HEK293 (cell line): ENCODE measurements at regions not wholly inside any gene's neighbourhood (a gene's known extent, or its start where the extent isn't known, plus 50 kb on each side); places are given as distances from the start of the nearest gene placed in this dataset.

Experiments
- CTCF ChIA-PET: fragments of 350-600 bp; formaldehyde crosslinking; extraction: SDS; loops from one replicate; lab custom pipeline; 2021; ENCODE audit warnings: antibody characterized with exemption; lab: Yijun Ruan, JAX
- POLR2A ChIA-PET: fragments of 300-600 bp; formaldehyde crosslinking; extraction: SDS; loops from one replicate; lab custom pipeline; 2020; ENCODE audit warnings: antibody characterized with exemption, inconsistent platforms; lab: Yijun Ruan, JAX
- H3K27ac ChIP-seq: fragments of 200-500 bp; sonication (Bioruptor generic); 2 replicates; pipeline ENCODE4 v1.5.1; 2014; ENCODE audit warnings: low read depth, low read length, control low read depth, inconsistent platforms; ENCODE audit errors: extremely low read depth
- H3K36me3 ChIP-seq, 2 experiments: fragments of 200-500 bp in 1 of 2; sonication (Bioruptor generic) in 1 of 2; 1 replicate in 1 of 2; 2 replicates in 1 of 2; pipeline ENCODE4 v1.5.1; 2014 to 2017; ENCODE audit warnings: inconsistent platforms in 2 of 2, low read length in 2 of 2; ENCODE audit not compliant: control insufficient read depth in 2 of 2, insufficient read depth in 1 of 2
- H3K4me1 ChIP-seq: fragments of 200-500 bp; sonication (Bioruptor generic); 2 replicates; pipeline ENCODE4 v1.5.1; 2014; ENCODE audit warnings: mild to moderate bottlenecking, low read length, inconsistent platforms; ENCODE audit not compliant: control insufficient read depth, insufficient read depth
- H3K4me3 ChIP-seq: 2 replicates; pipeline ENCODE4 v1.5.1; 2011; ENCODE audit warnings: low read depth, mild to moderate bottlenecking, control low read depth, low read length, moderate library complexity
- H3K9me3 ChIP-seq: fragments of 200-500 bp; sonication (Bioruptor generic); 2 replicates; pipeline ENCODE4 v1.5.1; 2014; ENCODE audit warnings: low read depth, low read length, inconsistent platforms; ENCODE audit not compliant: control insufficient read depth, insufficient read depth
- ATF2 ChIP-seq: fragments of 450-650 bp; formaldehyde crosslinking; IDR thresholded peaks from 2 replicates; pipeline ENCODE4 v1.5.1; 2016; ENCODE audit warnings: missing biosample characterization, missing genetic modification characterization, low read depth
- HOXD13 ChIP-seq: sonication (generic); formaldehyde crosslinking; IDR thresholded peaks from 2 replicates; pipeline ENCODE4 v1.8.0; 2022; ENCODE audit warnings: missing genetic modification reagents, borderline replicate concordance
- OSR2 ChIP-seq: fragments of 450-650 bp; formaldehyde crosslinking; IDR thresholded peaks from 2 replicates; pipeline ENCODE4 v1.5.1; 2016; ENCODE audit warnings: missing biosample characterization, missing genetic modification characterization
- SALL2 ChIP-seq: fragments of 450-650 bp; formaldehyde crosslinking; IDR thresholded peaks from 2 replicates; pipeline ENCODE4 v1.5.0; 2017; ENCODE audit warnings: missing biosample characterization, mild to moderate bottlenecking, missing genetic modification characterization, borderline replicate concordance
- ZBTB10 ChIP-seq: fragments of 450-650 bp; formaldehyde crosslinking; IDR thresholded peaks from 2 replicates; pipeline ENCODE4 v1.5.1; 2016; ENCODE audit warnings: missing biosample characterization, missing genetic modification characterization
- ZBTB8A ChIP-seq: fragments of 450-650 bp; formaldehyde crosslinking; IDR thresholded peaks from 2 replicates; pipeline ENCODE4 v1.5.1; 2016; ENCODE audit warnings: missing biosample characterization, missing genetic modification characterization
- ZFP3 ChIP-seq: fragments of 450-650 bp; formaldehyde crosslinking; IDR thresholded peaks from 2 replicates; pipeline ENCODE4 v1.5.1; 2016; ENCODE audit warnings: low read depth, missing biosample characterization, missing genetic modification characterization
- ZFP41 ChIP-seq: fragments of 450-650 bp; formaldehyde crosslinking; IDR thresholded peaks from 2 replicates; pipeline ENCODE4 v1.5.1; 2016; ENCODE audit warnings: missing biosample characterization, missing genetic modification characterization, borderline replicate concordance
- ZIC2 ChIP-seq: fragments of 450-650 bp; formaldehyde crosslinking; IDR thresholded peaks from 2 replicates; pipeline ENCODE4 v1.5.1; 2016; ENCODE audit warnings: missing biosample characterization, missing genetic modification characterization
- ZNF214 ChIP-seq: fragments of 450-650 bp; formaldehyde crosslinking; IDR thresholded peaks from 2 replicates; pipeline ENCODE4 v1.5.1; 2017; ENCODE audit warnings: missing biosample characterization, mild to moderate bottlenecking, missing genetic modification characterization, borderline replicate concordance
- ZNF302 ChIP-seq: fragments of 450-650 bp; formaldehyde crosslinking; IDR thresholded peaks from 2 replicates; pipeline ENCODE4 v1.5.1; 2016; ENCODE audit warnings: missing biosample characterization, missing genetic modification characterization, low read depth
- ZNF350 ChIP-seq: fragments of 450-650 bp; formaldehyde crosslinking; IDR thresholded peaks from 2 replicates; pipeline ENCODE4 v1.5.0; 2017; ENCODE audit warnings: missing biosample characterization, mild to moderate bottlenecking, missing genetic modification characterization
- ZNF394 ChIP-seq: fragments of 450-650 bp; formaldehyde crosslinking; IDR thresholded peaks from 2 replicates; pipeline ENCODE4 v1.5.1; 2016; ENCODE audit warnings: missing biosample characterization, missing genetic modification characterization, mild to moderate bottlenecking, moderate library complexity, borderline replicate concordance
- ZNF529 ChIP-seq: fragments of 450-650 bp; formaldehyde crosslinking; IDR thresholded peaks from 2 replicates; pipeline ENCODE4 v1.5.1; 2017; ENCODE audit warnings: missing genetic modification characterization, missing biosample characterization; ENCODE audit not compliant: insufficient replicate concordance
- ZNF530 ChIP-seq: fragments of 450-650 bp; formaldehyde crosslinking; IDR thresholded peaks from 2 replicates; pipeline ENCODE4 v1.5.1; 2016; ENCODE audit warnings: low read depth, missing biosample characterization, missing genetic modification characterization
- ZNF677 ChIP-seq: fragments of 450-650 bp; IDR thresholded peaks from 2 replicates; pipeline ENCODE4 v1.5.0; 2018; ENCODE audit warnings: missing biosample characterization, mild to moderate bottlenecking, missing genetic modification characterization, moderate library complexity
- ZNF785 ChIP-seq: fragments of 450-650 bp; formaldehyde crosslinking; IDR thresholded peaks from 2 replicates; pipeline ENCODE4 v1.5.1; 2016; ENCODE audit warnings: missing biosample characterization, missing genetic modification characterization
- ZNF791 ChIP-seq: fragments of 450-650 bp; formaldehyde crosslinking; IDR thresholded peaks from 2 replicates; pipeline ENCODE4 v1.5.1; 2016; ENCODE audit warnings: missing biosample characterization, missing genetic modification characterization
- ZNF792 ChIP-seq: fragments of 450-650 bp; formaldehyde crosslinking; IDR thresholded peaks from 2 replicates; pipeline ENCODE4 v1.5.1; 2016; ENCODE audit warnings: missing biosample characterization, missing genetic modification characterization
- ZSCAN18 ChIP-seq: fragments of 450-650 bp; formaldehyde crosslinking; IDR thresholded peaks from 2 replicates; pipeline ENCODE4 v1.5.1; 2016; ENCODE audit warnings: missing biosample characterization, missing genetic modification characterization
- TF ChIP-seq, protein P1 (sequence below): fragments of 450-650 bp; formaldehyde crosslinking; IDR thresholded peaks from 2 replicates; pipeline ENCODE4 v1.5.1; 2016; ENCODE audit warnings: missing biosample characterization, missing genetic modification characterization, borderline replicate concordance

DNA sequence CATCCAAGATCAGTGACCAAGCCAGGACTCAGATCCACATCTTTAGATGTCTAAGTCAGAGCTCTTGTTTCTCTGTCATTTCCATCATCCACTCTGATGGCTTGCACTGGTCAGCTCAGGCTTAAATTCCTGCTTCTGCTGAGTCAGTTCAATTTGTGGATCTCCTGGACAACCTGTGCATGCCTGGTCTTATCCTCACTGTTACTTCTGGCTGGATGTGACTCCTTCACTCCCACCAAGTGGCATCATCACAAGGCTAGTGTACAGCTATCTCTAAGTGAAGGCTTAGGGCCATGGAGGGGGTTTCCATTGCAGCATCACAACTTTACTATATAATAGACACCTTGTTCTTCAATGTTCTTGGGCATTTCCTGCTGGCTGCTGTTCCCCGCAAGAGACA, 102.9 kb downstream of the EMP1 start:
- TF ChIP-seq ZNF529 (tag by site-specific recombination) (no peak), ZNF350 (tag by site-specific recombination) (no peak), OSR2 (tag by site-specific recombination) (no peak), SALL2 (tag by site-specific recombination) (no peak), ZBTB10 (tag by site-specific recombination) (no peak), ZNF791 (tag by site-specific recombination) (no peak), ZFP3 (tag by site-specific recombination) (no peak), ZNF677 (tag by site-specific recombination) (no peak), ZNF302 (tag by site-specific recombination) (no peak), ZFP41 (tag by site-specific recombination) (no peak), ZNF214 (no peak), ZSCAN18 (no peak), ZNF530 (tag by site-specific recombination) (no peak)
- TF ChIP-seq, protein P1, sequence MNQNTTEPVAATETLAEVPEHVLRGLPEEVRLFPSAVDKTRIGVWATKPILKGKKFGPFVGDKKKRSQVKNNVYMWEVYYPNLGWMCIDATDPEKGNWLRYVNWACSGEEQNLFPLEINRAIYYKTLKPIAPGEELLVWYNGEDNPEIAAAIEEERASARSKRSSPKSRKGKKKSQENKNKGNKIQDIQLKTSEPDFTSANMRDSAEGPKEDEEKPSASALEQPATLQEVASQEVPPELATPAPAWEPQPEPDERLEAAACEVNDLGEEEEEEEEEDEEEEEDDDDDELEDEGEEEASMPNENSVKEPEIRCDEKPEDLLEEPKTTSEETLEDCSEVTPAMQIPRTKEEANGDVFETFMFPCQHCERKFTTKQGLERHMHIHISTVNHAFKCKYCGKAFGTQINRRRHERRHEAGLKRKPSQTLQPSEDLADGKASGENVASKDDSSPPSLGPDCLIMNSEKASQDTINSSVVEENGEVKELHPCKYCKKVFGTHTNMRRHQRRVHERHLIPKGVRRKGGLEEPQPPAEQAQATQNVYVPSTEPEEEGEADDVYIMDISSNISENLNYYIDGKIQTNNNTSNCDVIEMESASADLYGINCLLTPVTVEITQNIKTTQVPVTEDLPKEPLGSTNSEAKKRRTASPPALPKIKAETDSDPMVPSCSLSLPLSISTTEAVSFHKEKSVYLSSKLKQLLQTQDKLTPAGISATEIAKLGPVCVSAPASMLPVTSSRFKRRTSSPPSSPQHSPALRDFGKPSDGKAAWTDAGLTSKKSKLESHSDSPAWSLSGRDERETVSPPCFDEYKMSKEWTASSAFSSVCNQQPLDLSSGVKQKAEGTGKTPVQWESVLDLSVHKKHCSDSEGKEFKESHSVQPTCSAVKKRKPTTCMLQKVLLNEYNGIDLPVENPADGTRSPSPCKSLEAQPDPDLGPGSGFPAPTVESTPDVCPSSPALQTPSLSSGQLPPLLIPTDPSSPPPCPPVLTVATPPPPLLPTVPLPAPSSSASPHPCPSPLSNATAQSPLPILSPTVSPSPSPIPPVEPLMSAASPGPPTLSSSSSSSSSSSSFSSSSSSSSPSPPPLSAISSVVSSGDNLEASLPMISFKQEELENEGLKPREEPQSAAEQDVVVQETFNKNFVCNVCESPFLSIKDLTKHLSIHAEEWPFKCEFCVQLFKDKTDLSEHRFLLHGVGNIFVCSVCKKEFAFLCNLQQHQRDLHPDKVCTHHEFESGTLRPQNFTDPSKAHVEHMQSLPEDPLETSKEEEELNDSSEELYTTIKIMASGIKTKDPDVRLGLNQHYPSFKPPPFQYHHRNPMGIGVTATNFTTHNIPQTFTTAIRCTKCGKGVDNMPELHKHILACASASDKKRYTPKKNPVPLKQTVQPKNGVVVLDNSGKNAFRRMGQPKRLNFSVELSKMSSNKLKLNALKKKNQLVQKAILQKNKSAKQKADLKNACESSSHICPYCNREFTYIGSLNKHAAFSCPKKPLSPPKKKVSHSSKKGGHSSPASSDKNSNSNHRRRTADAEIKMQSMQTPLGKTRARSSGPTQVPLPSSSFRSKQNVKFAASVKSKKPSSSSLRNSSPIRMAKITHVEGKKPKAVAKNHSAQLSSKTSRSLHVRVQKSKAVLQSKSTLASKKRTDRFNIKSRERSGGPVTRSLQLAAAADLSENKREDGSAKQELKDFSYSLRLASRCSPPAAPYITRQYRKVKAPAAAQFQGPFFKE (tag by site-specific recombination) = no peak
- no peak overlapping the region for H3K4me3 ChIP-seq
- no peaks in the 10 kb centered on the region for H3K9me3 ChIP-seq
- no peaks in the 10 kb centered on the region for H3K4me1 ChIP-seq
- H3K36me3 ChIP-seq = no peaks in the 10 kb centered on the region
- ChIA-PET POLR2A (no interaction called here), CTCF (interaction anchor here (0.6 to 0.9 kb wide), 2 partner anchors 14 to 44 kb away, joined by 3 to 5 read pairs; no protein-coding TSS in a partner anchor)
- no peak overlapping the region for H3K27ac ChIP-seq

GRCh38 chr12:13293096-13293495, 96.6 kb downstream of the EMP1 start:
- Histone ChIP-seq H3K9me3 (no peaks in the 10 kb centered on the region), H3K4me3 (no peak overlapping the region), H3K27ac (no peak overlapping the region), H3K36me3 (no peaks in the 10 kb centered on the region), H3K4me1 (no peaks in the 10 kb centered on the region)
- POLR2A ChIA-PET = no interaction called here
- CTCF ChIA-PET = interaction anchor here (0.6 to 0.7 kb wide), 2 partner anchors 15 to 876 kb away, joined by 3 to 4 read pairs; no protein-coding TSS in a partner anchor
- TF ChIP-seq ZNF792 (tag by site-specific recombination) = no peak
- no peak for TF ChIP-seq ZNF785
- no peak for TF ChIP-seq ZNF302 (tag by site-specific recombination)
- no peak for TF ChIP-seq ZBTB8A (tag by site-specific recombination)
- TF ChIP-seq HOXD13 (CRISPR knock-in tag) = no peak
- TF ChIP-seq ATF2 (tag by site-specific recombination) = no peak
- TF ChIP-seq ZBTB10 (tag by site-specific recombination) = no peak
- no peak for TF ChIP-seq ZNF394 (tag by site-specific recombination)
- TF ChIP-seq ZIC2 (tag by site-specific recombination) = no peak
